Right lobe of liver (tissue), 6 donors: ENCODE measurements at regions not wholly inside any gene's neighbourhood (a gene's known extent, or its start where the extent isn't known, plus 50 kb on each side); places are given as distances from the start of the nearest gene placed in this dataset.

ENCODE experiments used
- ATAC-seq, 4 donors: fragments of 200-7000 bp; cut with Tn5 transposase; one replicate each; pipeline ENCODE4 v1.9.1; 2020; ENCODE audit warnings: mild to moderate bottlenecking in 4 of 4, moderate library complexity in 4 of 4
- DNase-seq, 3 donors: peaks; one replicate each; pipeline ENCODE4 v3.0.0-alpha.2; 2020
- H3K27ac ChIP-seq, 3 donors: fragments of 200-600 bp; one replicate each; pipeline ENCODE4 v1.8.0; 2022
- H3K27me3 ChIP-seq, 2 donors: fragments of 200-600 bp; one replicate each; pipeline ENCODE4 v1.8.0; 2022
- H3K36me3 ChIP-seq, 4 donors: fragments of 200-600 bp; sonication (generic) in 1 of 4; one replicate each; pipeline versions ENCODE4 v1.5.1 to v1.8.0; 2017 to 2022; ENCODE audit warnings: control low read depth in 1 of 4
- H3K4me1 ChIP-seq, 4 donors: fragments of 200-600 bp; sonication (generic) in 1 of 4; one replicate each; pipeline versions ENCODE4 v1.5.1 to v1.8.0; 2017 to 2022; ENCODE audit warnings: control low read depth in 1 of 4
- H3K4me3 ChIP-seq, 3 donors: fragments of 200-600 bp; one replicate each; pipeline ENCODE4 v1.8.0; 2022
- H3K9me3 ChIP-seq, 4 donors: fragments of 200-600 bp; sonication (generic) in 1 of 4; one replicate each; pipeline versions ENCODE4 v1.5.1 to v1.8.0; 2017 to 2022; ENCODE audit warnings: control low read depth in 1 of 4
- POLR2A ChIP-seq: fragments of 450-650 bp; IDR thresholded peaks from one replicate; pipeline ENCODE4 v1.6.1; 2017; ENCODE audit warnings: antibody characterized with exemption, mild to moderate bottlenecking
- WGBS: methylation state at CpG from one replicate; pipeline ENCODE4 v1.1.6; 2018; ENCODE audit warnings: low coverage, low lambda C conversion rate; ENCODE audit not compliant: insufficient coverage; ENCODE audit errors: missing lambda C conversion rate; 5-methylcytosine and 5-hydroxymethylcytosine counted together
- intact Hi-C, 2 donors: fragments of 100-400 bp; cut with DNase I; formaldehyde crosslinking; loops; one replicate each; pipeline versions ENCODE4 v1.11.2 to v1.14.1; 2022
- TF ChIP-seq, protein P1 (sequence below), 4 donors: fragments of 200-600 bp in 3 of 4; fragments of 450-650 bp in 1 of 4; IDR thresholded peaks; one replicate each; pipeline versions ENCODE4 v1.5.1 to v1.8.0; 2016 to 2022; ENCODE audit warnings: antibody characterized with exemption in 4 of 4, mild to moderate bottlenecking in 2 of 4
- donor health status: DM: no; HTN: yes; CAD: no.
- donor health status: DM: no; HTN: no; CAD: no.
- donor health status: DM: no; HTN: no; CAD: no.
- donor health status: DM: no; HTN: yes; CAD: no.
- donor health status: DM: no; HTN: yes; CAD: no.

DNA sequence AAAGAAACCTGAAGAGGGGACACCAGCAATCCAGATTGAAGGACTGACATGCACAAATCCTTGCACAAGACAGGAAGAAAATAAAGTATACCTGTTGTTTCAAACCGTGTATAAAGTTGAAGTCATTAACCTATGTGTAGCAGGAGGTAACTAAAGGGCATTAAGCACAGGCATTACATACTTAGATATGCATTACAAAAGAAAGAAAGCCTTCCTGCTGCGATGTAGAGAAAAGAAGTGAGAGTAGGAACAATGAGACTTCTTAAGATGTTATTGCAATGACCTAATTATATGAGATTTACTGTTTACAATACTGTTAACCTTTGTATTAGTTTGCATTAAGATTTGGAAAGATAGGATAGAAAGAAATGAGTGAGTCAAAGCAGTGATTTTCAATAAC lies 308.9 kb upstream of the PTPRD start:
- intact Hi-C loops: no loop called here
- Histone ChIP-seq H3K4me1 (no peaks in the 10 kb centered on the region), H3K36me3 (no peaks in the 10 kb centered on the region), H3K27me3 (no peaks in the 10 kb centered on the region), H3K9me3 (no peaks in the 10 kb centered on the region), H3K4me3 (no peak overlapping the region), H3K27ac (no peak overlapping the region)
- ATAC-seq: no peak
- no peak for TF ChIP-seq POLR2A
- TF ChIP-seq, protein P1, sequence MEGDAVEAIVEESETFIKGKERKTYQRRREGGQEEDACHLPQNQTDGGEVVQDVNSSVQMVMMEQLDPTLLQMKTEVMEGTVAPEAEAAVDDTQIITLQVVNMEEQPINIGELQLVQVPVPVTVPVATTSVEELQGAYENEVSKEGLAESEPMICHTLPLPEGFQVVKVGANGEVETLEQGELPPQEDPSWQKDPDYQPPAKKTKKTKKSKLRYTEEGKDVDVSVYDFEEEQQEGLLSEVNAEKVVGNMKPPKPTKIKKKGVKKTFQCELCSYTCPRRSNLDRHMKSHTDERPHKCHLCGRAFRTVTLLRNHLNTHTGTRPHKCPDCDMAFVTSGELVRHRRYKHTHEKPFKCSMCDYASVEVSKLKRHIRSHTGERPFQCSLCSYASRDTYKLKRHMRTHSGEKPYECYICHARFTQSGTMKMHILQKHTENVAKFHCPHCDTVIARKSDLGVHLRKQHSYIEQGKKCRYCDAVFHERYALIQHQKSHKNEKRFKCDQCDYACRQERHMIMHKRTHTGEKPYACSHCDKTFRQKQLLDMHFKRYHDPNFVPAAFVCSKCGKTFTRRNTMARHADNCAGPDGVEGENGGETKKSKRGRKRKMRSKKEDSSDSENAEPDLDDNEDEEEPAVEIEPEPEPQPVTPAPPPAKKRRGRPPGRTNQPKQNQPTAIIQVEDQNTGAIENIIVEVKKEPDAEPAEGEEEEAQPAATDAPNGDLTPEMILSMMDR (IDR thresholded peaks at IDR 0.05): no peak
- no peak for DNase-seq
- WGBS: 15% methylated on average over 2 of the region's 2 CpGs

DNA sequence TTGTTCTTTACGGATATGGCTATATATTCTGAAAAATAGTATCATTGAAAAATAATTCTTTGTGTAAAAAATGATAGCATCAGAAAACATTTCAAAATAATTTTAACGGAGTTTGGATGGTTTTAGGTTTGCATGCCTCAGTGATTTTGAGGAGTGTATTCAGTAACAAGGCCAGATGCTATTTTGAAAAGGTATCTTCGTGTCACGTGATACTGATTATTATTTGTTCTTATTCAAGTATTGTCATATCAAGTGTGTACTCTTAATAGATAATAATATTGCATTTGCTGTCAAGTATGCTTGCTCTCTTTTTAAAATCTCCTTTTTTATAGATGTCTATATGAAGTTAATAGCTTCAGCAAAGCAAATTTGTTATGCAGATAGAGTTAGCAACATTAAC lies 313.1 kb upstream of the PTPRD start:
- Histone ChIP-seq H3K4me3 (no peak overlapping the region), H3K27ac (no peak overlapping the region), H3K9me3 (no peaks in the 10 kb centered on the region), H3K27me3 (no peaks in the 10 kb centered on the region), H3K36me3 (no peaks in the 10 kb centered on the region), H3K4me1 (no peaks in the 10 kb centered on the region)
- ATAC-seq (no peak), DNase-seq (no peak)
- 55% methylated on average over 4 of the region's 4 CpGs for WGBS
- intact Hi-C loops: no loop called here
- no peak for TF ChIP-seq POLR2A
- TF ChIP-seq, protein P1 (IDR thresholded peaks at IDR 0.05): no peak

DNA sequence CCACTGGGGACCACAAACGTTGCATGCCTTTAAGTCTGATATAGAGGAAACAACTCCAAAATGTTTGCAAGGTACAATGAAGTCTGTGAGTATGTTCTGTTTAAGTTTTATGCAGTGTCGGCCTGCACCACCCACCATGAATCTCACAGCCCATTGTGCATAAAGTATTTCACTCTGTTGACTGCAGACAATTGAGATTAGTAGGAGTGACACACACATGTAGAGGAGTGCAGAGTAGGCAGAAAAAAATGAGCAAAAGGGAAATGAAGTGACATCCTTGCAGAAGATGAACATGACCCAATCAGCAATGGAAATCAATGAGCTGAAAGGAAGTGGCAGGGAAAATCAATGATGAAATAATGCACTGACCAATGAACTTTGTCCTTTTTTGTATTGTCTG lies 315.6 kb upstream of the PTPRD start:
- intact Hi-C loops: no loop called here
- no peaks in the 10 kb centered on the region for H3K9me3 ChIP-seq

DNA sequence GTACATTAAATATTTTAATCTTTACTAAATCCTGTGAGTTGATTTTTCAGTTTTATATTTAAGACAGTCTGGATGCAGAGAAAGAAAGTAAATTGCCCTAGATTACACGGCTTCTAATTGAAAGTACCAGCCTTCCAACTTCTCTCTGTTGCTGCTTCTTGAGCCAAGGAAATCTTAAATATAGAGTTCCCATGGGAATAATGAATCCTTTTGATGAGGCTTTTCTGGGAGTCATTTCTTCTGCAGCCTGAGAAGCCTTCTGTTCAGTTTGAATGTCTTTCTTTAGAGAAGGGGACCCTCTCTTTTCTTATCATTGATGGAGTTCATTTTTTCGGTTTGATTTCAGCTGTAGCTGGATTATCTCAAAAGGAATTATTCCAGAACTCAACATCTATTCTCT lies 317.3 kb upstream of the PTPRD start:
- no peaks in the 10 kb centered on the region for H3K4me1 ChIP-seq
- 61% methylated on average over 2 of the region's 2 CpGs for WGBS
- no peaks in the 10 kb centered on the region for H3K27me3 ChIP-seq
- intact Hi-C loops: no loop called here
- H3K4me3 ChIP-seq: no peak overlapping the region
- DNase-seq (no peak), ATAC-seq (no peak)
- no peaks in the 10 kb centered on the region for H3K9me3 ChIP-seq
- TF ChIP-seq, protein P1 (IDR thresholded peaks at IDR 0.05): no peak
- no peak for TF ChIP-seq POLR2A
- H3K36me3 ChIP-seq: no peaks in the 10 kb centered on the region
- no peak overlapping the region for H3K27ac ChIP-seq

More for the DNA sequence above, 315.6 kb upstream of the PTPRD start:
- Histone ChIP-seq H3K27me3 (no peaks in the 10 kb centered on the region), H3K27ac (no peak overlapping the region), H3K36me3 (no peaks in the 10 kb centered on the region), H3K4me1 (no peaks in the 10 kb centered on the region), H3K4me3 (no peak overlapping the region)
- TF ChIP-seq, protein P1 (IDR thresholded peaks at IDR 0.05): no peak
- no peak for TF ChIP-seq POLR2A
- ATAC-seq (no peak), DNase-seq (no peak)
- 41% methylated on average over 2 of the region's 2 CpGs for WGBS
